ENCODE measurements at regions not wholly inside any gene's neighbourhood (a gene's known extent, or its start where the extent isn't known, plus 50 kb on each side); places are given as distances from the start of the nearest gene placed in this dataset.

DNA sequence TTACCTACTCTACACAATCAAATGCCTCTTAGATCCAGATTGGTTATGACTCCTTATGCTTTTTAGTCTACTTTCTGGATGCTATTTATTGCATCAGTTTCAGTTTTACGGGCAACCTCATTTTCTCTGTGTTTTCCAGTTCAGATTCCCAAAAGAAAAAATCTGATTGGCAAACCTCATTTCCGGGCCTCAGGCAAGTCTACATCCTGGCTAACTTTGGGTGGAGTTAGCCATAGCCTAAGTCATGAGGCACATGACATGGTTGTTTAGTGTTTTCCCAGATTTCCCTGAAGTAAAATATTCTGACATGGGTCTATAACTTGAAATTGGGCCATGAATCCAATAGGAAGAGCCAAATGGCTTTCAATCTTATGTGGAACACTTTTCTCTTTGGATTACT lies 339.7 kb downstream of the NUAK1 start:
- TF ChIP-seq TARDBP (IDR thresholded peaks at IDR 0.05) (no peak), BHLHE40 (IDR thresholded peaks at IDR 0.05; ENCODE audit: borderline replicate concordance) (no peak)
- TF ChIP-seq, protein P1, sequence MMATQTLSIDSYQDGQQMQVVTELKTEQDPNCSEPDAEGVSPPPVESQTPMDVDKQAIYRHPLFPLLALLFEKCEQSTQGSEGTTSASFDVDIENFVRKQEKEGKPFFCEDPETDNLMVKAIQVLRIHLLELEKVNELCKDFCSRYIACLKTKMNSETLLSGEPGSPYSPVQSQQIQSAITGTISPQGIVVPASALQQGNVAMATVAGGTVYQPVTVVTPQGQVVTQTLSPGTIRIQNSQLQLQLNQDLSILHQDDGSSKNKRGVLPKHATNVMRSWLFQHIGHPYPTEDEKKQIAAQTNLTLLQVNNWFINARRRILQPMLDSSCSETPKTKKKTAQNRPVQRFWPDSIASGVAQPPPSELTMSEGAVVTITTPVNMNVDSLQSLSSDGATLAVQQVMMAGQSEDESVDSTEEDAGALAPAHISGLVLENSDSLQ (IDR thresholded peaks at IDR 0.05), result no peak
